ENCODE measurements at regions not wholly inside any gene's neighbourhood (a gene's known extent, or its start where the extent isn't known, plus 50 kb on each side); places are given as distances from the start of the nearest gene placed in this dataset.
"Not testable (repeated sequence)": the region's sequence is repeated elsewhere in the genome, so short reads cannot be mapped to it uniquely, and the experiment has no call there.

- DNase-seq (ENCODE audit: low spot score): peak; percentile 94
Measured at GRCh38 chr20:17873410-17874270, 95.0 kb downstream of the SNX5 start.

GRCh38 chr20:17872959-17873358, 95.6 kb downstream of the SNX5 start:
- no peak for DNase-seq (ENCODE audit: low spot score)

GRCh38 chr20:17872434-17872833, 96.2 kb downstream of the SNX5 start:
- no peak for DNase-seq (ENCODE audit: low spot score)

- no peak for DNase-seq (ENCODE audit: low spot score)
Measured at GRCh38 chr20:17871886-17872285, 96.7 kb downstream of the SNX5 start.

- DNase-seq (ENCODE audit: low spot score): no peak
Measured at GRCh38 chr20:17871181-17871580, 97.4 kb downstream of the SNX5 start.

GRCh38 chr20:17870086-17870740, 98.4 kb downstream of the SNX5 start:
- DNase-seq (ENCODE audit: low spot score): no peak

- DNase-seq (ENCODE audit: low spot score): no peak
Measured at GRCh38 chr20:17869295-17869994, 99.1 kb downstream of the SNX5 start.

- DNase-seq (ENCODE audit: low spot score): no peak
Measured at GRCh38 chr20:17868700-17869231, 99.8 kb downstream of the SNX5 start.

GRCh38 chr20:17868151-17868550, 100.4 kb downstream of the SNX5 start:
- DNase-seq (ENCODE audit: low spot score): no peak

GRCh38 chr20:17867131-17867925, 101.3 kb downstream of the SNX5 start:
- DNase-seq (ENCODE audit: low spot score): no peak

GRCh38 chr20:17866234-17867001, 102.2 kb downstream of the SNX5 start:
- DNase-seq (ENCODE audit: low spot score): no peak

- DNase-seq (ENCODE audit: low spot score): peak; percentile 84
Measured at GRCh38 chr20:17863577-17864292, 104.9 kb downstream of the SNX5 start.

- DNase-seq (ENCODE audit: low spot score): no peak
Measured at GRCh38 chr20:17863209-17863576, 105.4 kb downstream of the SNX5 start.

- no peak for DNase-seq (ENCODE audit: low spot score)
Measured at GRCh38 chr20:17862171-17862570, 106.4 kb downstream of the SNX5 start.

GRCh38 chr20:17861620-17862019, 107.0 kb downstream of the SNX5 start:
- DNase-seq (ENCODE audit: low spot score): not testable (repeated sequence)

- no peak for DNase-seq (ENCODE audit: low spot score)
Measured at GRCh38 chr20:17860301-17861197, 108.0 kb downstream of the SNX5 start.

- DNase-seq (ENCODE audit: low spot score): no peak
Measured at GRCh38 chr20:17859616-17860232, 108.9 kb downstream of the SNX5 start.

- DNase-seq (ENCODE audit: low spot score): no peak
Measured at GRCh38 chr20:17859002-17859615, 109.5 kb downstream of the SNX5 start.
